GM18870 (cell line): ENCODE measurements at regions not wholly inside any gene's neighbourhood (a gene's known extent, or its start where the extent isn't known, plus 50 kb on each side); places are given as distances from the start of the nearest gene placed in this dataset.
"Not testable (repeated sequence)": the region's sequence is repeated elsewhere in the genome, so short reads cannot be mapped to it uniquely, and the experiment has no call there.

Source experiments
- ATAC-seq: cut with Tn5 transposase; IDR thresholded peaks from one replicate; pipeline ENCODE4 v1.9.1; 2021; ENCODE audit warnings: moderate library complexity; ENCODE audit not compliant: unreplicated experiment

GRCh38 chrX:46367491-46367890 is 177.7 kb downstream of the ZNF674 start:
- ATAC-seq: no peak

GRCh38 chrX:46366381-46367207 is 178.6 kb downstream of the ZNF674 start:
- ATAC-seq: no peak

- no peak for ATAC-seq
These were observed 190.7 kb downstream of the ZNF674 start for GRCh38 chrX:46354481-46354880.

DNA sequence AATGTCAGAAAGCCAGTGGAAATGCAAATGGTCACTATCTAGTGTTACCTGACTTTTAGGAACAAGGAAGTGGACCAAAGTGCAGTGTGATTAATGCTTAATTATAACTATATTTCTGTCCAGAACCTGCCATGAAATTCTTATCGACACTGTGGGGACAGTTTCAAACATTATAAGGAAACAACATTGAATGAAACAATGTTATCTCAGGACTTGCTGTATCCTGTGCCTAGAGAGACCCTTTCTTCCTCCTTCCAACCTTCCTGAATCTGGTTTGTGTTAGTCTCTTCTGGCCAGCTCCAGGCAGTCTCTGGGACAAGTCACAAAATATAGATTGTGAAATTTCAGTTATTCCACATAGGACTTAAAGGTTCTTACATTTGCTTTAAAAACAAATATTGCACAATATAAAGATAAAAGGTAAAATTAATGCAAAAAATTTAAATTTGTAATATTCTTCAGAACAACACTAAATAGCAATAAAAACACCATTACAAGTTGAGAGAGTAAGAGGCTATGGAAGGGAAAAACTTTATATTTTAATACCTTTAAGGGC is 203.4 kb downstream of the ZNF674 start:
- no peak for ATAC-seq

DNA sequence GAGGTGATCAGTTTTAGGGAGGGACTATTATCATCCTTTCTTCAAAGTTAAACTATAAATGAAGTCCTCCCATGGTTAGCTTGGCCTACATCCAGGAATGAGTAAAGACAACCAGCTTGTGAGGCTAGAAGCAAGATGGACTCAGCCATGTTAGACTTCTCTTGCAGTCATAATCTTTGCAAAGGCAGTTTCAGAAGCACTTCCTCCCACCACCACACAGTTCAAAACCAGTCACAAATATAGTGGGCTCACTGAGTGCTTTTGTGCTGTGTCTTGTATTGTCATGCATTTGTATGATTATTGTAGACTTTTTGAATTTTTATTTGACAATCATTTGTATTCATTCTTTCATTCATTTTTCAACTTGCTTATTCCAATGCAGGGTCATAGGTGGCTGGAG is 204.5 kb downstream of the ZNF674 start:
- no peak for ATAC-seq

- ATAC-seq: no peak
These were observed 211.7 kb downstream of the ZNF674 start for GRCh38 chrX:46333550-46333949.

- ATAC-seq: no peak
These were observed 214.2 kb downstream of the ZNF674 start for GRCh38 chrX:46330981-46331380.

DNA sequence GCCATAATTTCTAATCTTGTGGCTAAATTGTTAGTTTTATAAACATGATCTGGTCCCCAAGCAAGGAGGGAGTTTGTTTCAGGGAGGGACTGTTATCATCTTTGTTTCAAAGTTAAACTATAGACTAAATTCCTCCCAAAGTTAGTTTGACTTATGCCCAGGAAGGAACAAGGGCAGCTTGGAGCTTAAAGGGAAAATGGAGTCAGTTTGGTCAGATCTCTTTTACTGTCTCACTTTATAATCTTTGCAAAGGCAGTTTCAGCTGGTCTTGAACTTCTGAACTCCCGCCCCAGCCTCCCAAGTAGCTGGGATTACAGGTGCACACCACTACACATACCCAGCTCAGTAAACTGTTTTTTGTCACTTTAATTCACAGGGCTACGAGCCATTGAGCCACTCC is 214.7 kb downstream of the ZNF674 start:
- ATAC-seq: no peak

DNA sequence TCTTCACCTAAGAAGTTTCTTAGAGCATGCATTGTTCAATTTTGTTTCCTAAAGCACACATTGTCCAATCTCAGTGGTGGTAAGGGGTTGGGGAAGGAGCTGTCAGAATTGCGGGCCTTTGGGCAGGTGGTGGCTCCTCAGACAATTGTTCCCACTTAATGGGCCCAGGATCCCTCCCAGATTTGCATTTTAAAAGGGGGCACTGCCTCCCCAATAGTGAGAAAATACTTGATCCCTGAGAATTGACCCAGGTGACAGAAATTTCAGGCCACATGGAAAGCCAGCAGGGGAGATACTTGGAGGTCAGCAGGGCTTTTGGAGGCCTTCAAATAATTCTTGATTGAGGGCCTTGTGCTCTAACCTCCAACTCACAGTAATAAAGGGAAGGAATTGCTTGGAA is 217.1 kb downstream of the ZNF674 start:
- ATAC-seq: no peak

GRCh38 chrX:46327566-46328115 is 217.6 kb downstream of the ZNF674 start:
- ATAC-seq: no peak

GRCh38 chrX:46326161-46326560 is 219.1 kb downstream of the ZNF674 start:
- ATAC-seq: no peak

DNA sequence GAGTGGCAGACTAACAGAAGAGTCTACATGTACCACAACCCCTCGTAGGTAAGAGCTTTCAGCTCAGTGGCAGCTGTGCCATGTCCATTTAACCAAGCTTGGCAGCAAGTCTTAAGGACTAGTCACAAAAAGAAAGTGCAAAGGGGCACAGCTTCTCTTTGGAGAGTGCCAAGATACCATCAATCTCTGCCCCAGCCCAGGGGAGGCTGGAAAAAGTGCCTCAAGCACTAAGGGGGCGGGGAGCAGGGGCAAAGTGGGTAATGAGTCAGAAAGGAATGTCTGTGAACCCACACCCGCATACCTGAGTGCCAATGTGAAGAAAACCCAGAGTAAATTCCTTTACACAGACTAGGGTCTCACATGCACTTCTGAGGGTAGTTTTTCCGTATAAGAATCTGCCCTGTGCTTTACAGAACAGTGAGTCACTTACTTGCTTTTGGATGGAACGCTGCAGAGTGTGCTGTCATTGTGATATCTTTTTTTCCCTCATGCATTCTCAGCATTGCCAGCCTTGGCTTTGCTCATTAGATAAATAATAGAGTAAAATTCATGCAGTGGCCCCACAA is 219.8 kb downstream of the ZNF674 start:
- no peak for ATAC-seq

- ATAC-seq: no peak
These were observed 221.1 kb downstream of the ZNF674 start for GRCh38 chrX:46324166-46324565.

DNA sequence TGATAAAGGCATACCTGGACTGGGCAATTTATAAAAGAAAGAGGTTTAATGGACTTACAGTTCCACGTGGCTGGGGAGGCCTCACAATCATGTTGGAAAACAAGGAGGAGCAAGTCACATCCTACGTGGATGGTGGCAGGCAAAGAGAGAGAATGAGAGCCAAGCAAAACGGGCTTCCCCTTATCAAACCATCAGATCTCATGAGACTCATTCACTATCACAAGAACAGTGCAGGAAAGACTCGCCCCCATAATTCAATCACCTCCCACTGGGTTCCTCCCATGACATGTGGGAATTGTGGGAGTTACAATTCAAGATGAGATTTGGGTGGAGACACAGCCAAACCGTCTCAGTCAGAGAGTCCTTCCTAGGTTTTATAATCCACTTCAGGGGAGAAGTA is 222.3 kb downstream of the ZNF674 start:
- ATAC-seq: not testable (repeated sequence)

DNA sequence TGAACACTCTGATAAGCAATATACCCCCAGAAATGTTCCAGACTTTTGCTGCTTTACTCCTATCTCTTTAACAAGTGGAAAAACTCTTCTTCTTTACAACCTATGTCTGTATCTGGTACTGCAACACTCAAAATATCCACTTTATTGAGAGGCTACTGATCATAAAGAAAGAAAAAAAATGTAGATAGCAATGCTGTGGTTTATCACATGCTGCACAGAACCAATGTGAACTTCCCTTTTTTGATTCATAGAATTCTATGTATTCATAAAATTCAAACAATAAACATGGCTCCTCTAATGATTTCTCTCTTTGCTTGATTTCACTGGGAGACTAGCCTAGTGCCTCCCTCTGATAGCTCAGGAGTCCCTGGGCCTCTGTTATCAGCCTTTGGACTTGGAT is 223.5 kb downstream of the ZNF674 start:
- no peak for ATAC-seq

GRCh38 chrX:46319750-46320149 is 225.5 kb downstream of the ZNF674 start:
- no peak for ATAC-seq

DNA sequence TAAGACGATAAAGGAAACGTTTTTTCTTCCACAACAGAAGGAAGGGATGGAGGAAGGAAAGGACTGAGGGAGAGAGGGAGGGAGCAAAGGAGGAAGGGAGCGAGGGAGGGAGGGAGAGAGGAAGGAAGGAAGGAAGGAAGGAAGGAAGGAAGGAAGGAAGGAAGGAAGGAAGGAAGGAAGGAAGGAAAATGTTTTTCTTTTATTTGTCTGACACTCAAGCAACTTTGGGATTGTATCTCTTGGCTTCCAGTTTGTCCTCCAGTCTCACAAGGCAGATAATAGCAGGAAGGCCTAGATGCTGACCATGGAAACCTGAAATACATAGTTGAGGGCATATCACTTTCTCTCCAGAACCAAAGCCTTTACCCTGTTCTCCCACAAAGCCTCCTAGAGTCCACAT is 226.7 kb downstream of the ZNF674 start:
- no peak for ATAC-seq

DNA sequence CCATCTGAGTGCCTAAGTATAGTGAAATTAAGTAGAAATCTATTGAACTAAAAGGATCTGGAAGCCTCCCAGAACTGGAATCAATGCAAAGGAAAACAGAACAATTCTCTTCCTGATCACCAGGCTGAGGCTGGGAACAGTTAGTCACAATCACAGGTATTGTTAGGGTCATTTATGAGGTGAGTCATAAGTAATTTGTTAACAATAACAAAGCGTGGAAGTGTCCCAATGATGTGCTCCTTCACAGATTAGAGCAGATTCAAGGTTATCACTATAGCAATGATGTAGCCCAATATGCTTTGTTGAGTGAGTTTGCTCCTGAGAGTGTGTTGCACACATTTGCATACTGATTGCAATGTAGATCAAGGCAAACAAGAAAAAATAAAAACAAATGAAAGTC is 228.1 kb downstream of the ZNF674 start:
- no peak for ATAC-seq

DNA sequence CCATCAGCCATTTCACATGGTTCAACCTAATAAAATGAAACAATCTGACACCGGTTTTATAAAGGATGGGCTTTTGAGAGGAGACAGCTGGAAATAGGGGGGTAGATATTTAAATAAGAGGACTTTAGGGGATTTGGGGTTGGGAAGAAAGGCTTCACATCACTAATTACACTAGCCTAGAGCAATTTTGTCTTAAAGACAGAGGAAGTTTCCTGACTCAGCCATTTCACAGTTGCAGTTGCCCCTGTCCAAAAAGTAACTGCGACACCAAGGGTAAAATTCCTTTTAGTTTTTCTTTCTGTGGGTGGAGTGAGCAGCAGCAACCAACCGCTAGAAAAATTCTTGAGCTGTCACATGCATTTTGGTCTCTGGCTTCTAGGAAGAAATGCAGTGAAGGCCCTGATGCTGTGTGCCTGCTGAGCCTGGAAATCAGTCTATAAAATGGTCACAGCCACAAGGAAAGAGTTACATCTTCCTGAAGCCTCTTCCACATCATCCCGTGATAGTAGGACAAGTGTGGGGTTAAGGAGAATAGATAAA is 233.6 kb downstream of the ZNF674 start:
- no peak for ATAC-seq

GRCh38 chrX:46310815-46311497 is 234.3 kb downstream of the ZNF674 start:
- peak; percentile 91 for ATAC-seq

GRCh38 chrX:46308110-46308509 is 237.1 kb downstream of the ZNF674 start:
- ATAC-seq: no peak
